ENCODE measurements at regions not wholly inside any gene's neighbourhood (a gene's known extent, or its start where the extent isn't known, plus 50 kb on each side); places are given as distances from the start of the nearest gene placed in this dataset.
"Not testable (repeated sequence)": the region's sequence is repeated elsewhere in the genome, so short reads cannot be mapped to it uniquely, and the experiment has no call there.

GRCh38 chr11:48902153-48902450 is 81.6 kb downstream of the TRIM51G start:
- DNase-seq = not testable (repeated sequence)

GRCh38 chr11:48901381-48902152 is 82.1 kb downstream of the TRIM51G start:
- not testable (repeated sequence) for DNase-seq

GRCh38 chr11:48900801-48901181 is 82.9 kb downstream of the TRIM51G start:
- DNase-seq = peak; percentile 49

GRCh38 chr11:48900131-48900800 is 83.4 kb downstream of the TRIM51G start:
- peak; percentile 45 for DNase-seq

GRCh38 chr11:48880021-48880441 is 103.7 kb downstream of the TRIM51G start:
- DNase-seq = no peak

- no peak for DNase-seq
Measured at GRCh38 chr11:48879256-48879655, 104.4 kb downstream of the TRIM51G start.

Data from DMS53 (cell line).